HepG2 (cell line): ENCODE measurements at regions not wholly inside any gene's neighbourhood (a gene's known extent, or its start where the extent isn't known, plus 50 kb on each side); places are given as distances from the start of the nearest gene placed in this dataset.
A peak's percentile ranks its signal among the peaks of the same experiment; 100 is the strongest.

Experiments used
- AGO1 ChIP-seq: fragments of 200-400 bp; formaldehyde crosslinking; IDR thresholded peaks from 2 replicates; pipeline ENCODE4 v1.6.1; 2017; ENCODE audit warnings: mild to moderate bottlenecking, low read depth, low read length, moderate library complexity; ENCODE audit not compliant: poor library complexity, severe bottlenecking
- BCL6 ChIP-seq: IDR thresholded peaks from 2 replicates; pipeline ENCODE4 v1.6.1; 2016; ENCODE audit warnings: missing genetic modification reagents, missing compliant biosample characterization
- CC2D1A ChIP-seq: sonication (generic); formaldehyde crosslinking; IDR thresholded peaks from 2 replicates; pipeline ENCODE4 v1.8.1; 2023; ENCODE audit warnings: mild to moderate bottlenecking, missing genetic modification reagents
- CENPT ChIP-seq: sonication (generic); formaldehyde crosslinking; IDR thresholded peaks from 2 replicates; pipeline ENCODE4 v1.8.0; 2022; ENCODE audit warnings: low read depth, mild to moderate bottlenecking, moderate library complexity, missing genetic modification reagents
- CREB1 ChIP-seq, 2 experiments: fragments of 450-650 bp in 1 of 2; IDR thresholded peaks; 2 replicates each; pipeline ENCODE4 v1.6.1; 2016 to 2017; ENCODE audit warnings: control low read depth in 1 of 2, mild to moderate bottlenecking in 1 of 2, missing compliant biosample characterization in 1 of 2, missing genetic modification characterization in 1 of 2
- IKZF4 ChIP-seq: sonication (generic); formaldehyde crosslinking; IDR thresholded peaks from 2 replicates; pipeline ENCODE4 v1.5.1; 2020; ENCODE audit warnings: borderline replicate concordance, mild to moderate bottlenecking, low read depth, missing genetic modification reagents; ENCODE audit errors: not compliant biosample characterization
- KDM5A ChIP-seq: fragments of 200-600 bp; sonication (generic); IDR thresholded peaks from 2 replicates; pipeline ENCODE4 v1.7.0; 2018; ENCODE audit warnings: antibody characterized with exemption, mild to moderate bottlenecking, low read length, borderline replicate concordance
- KIAA2018 ChIP-seq: sonication (generic); formaldehyde crosslinking; IDR thresholded peaks from 2 replicates; pipeline ENCODE4 v1.5.0; 2020; ENCODE audit warnings: mild to moderate bottlenecking, missing genetic modification reagents, borderline replicate concordance
- PRDM10 ChIP-seq: sonication (generic); formaldehyde crosslinking; IDR thresholded peaks from 2 replicates; pipeline ENCODE4 v1.4.0; 2020; ENCODE audit warnings: low read depth, missing genetic modification reagents
- ZFP37 ChIP-seq: sonication (generic); formaldehyde crosslinking; IDR thresholded peaks from 2 replicates; pipeline ENCODE4 v1.4.0; 2020; ENCODE audit warnings: missing genetic modification reagents, borderline replicate concordance
- ZNF256 ChIP-seq: sonication (generic); formaldehyde crosslinking; conservative IDR thresholded peaks from 2 replicates; pipeline ENCODE4 v1.4.0; 2020; ENCODE audit warnings: missing genetic modification reagents
- ZNF350 ChIP-seq: sonication (generic); formaldehyde crosslinking; IDR thresholded peaks from 2 replicates; pipeline ENCODE4 v1.4.0; 2020; ENCODE audit warnings: mild to moderate bottlenecking, low read depth, missing genetic modification reagents, borderline replicate concordance
- ZNF512 ChIP-seq: sonication (generic); formaldehyde crosslinking; IDR thresholded peaks from 2 replicates; pipeline ENCODE4 v1.4.0; 2020; ENCODE audit warnings: mild to moderate bottlenecking, missing genetic modification reagents
- ZNF652 ChIP-seq: IDR thresholded peaks from 2 replicates; pipeline ENCODE4 v1.6.1; 2016; ENCODE audit warnings: low read depth, borderline replicate concordance
- ZNF747 ChIP-seq: sonication (generic); formaldehyde crosslinking; IDR thresholded peaks from 2 replicates; pipeline ENCODE4 v1.8.1; 2023; ENCODE audit warnings: missing genetic modification reagents, mild to moderate bottlenecking, borderline replicate concordance
- ZNF879 ChIP-seq: sonication (generic); formaldehyde crosslinking; IDR thresholded peaks from 2 replicates; pipeline ENCODE4 v1.8.1; 2023; ENCODE audit warnings: missing genetic modification reagents

GRCh38 chr3:42014458-42014920 is 52.6 kb upstream of the ULK4 start (continued):
- TF ChIP-seq KIAA2018 (CRISPR knock-in tag), result no peak
- no peak for TF ChIP-seq ZNF350
- no peak for TF ChIP-seq CREB1 (IDR thresholded peaks at IDR 0.05)
- TF ChIP-seq CREB1 (CRISPR knock-in tag; IDR thresholded peaks at IDR 0.05), result no peak
- TF ChIP-seq CC2D1A (CRISPR knock-in tag), result no peak
- no peak for TF ChIP-seq AGO1
- no peak for TF ChIP-seq ZNF256 (CRISPR knock-in tag)
- 0 out of 2 replicates have a peak, but pooled peaks have one; percentile 4 for TF ChIP-seq ZFP37
- no peak for TF ChIP-seq ZNF879 (CRISPR knock-in tag)
- TF ChIP-seq CENPT (CRISPR knock-in tag), result no peak
- peak; percentile 40; the same call in 1 of the 2 replicates for TF ChIP-seq KDM5A
- 0 out of 2 replicates have a peak, but pooled peaks have one; percentile 6 for TF ChIP-seq ZNF747 (CRISPR knock-in tag)
- no peak for TF ChIP-seq ZNF512 (CRISPR knock-in tag)
- no peak for TF ChIP-seq PRDM10 (CRISPR knock-in tag)
- no peak for TF ChIP-seq BCL6 (CRISPR knock-in tag)
- no peak for TF ChIP-seq IKZF4
- no peak for TF ChIP-seq ZNF652
